AG09309 (cell line): ENCODE measurements at regions not wholly inside any gene's neighbourhood (a gene's known extent, or its start where the extent isn't known, plus 50 kb on each side); places are given as distances from the start of the nearest gene placed in this dataset.

Experiments used
- DNase-seq: peaks from one replicate; pipeline ENCODE4 v3.0.0-alpha.2; 2010; ENCODE audit warnings: low read depth
- H3K4me3 ChIP-seq: 2 replicates; pipeline ENCODE4 v1.5.1; 2011; ENCODE audit warnings: mild to moderate bottlenecking, low read depth, low read length, moderate library complexity; ENCODE audit not compliant: control insufficient read depth
- TF ChIP-seq, protein P1 (sequence below): IDR thresholded peaks from 2 replicates; pipeline ENCODE4 v1.5.1; 2011; ENCODE audit warnings: mild to moderate bottlenecking, low read depth, low read length, inconsistent platforms; ENCODE audit not compliant: insufficient read depth, control insufficient read depth; ENCODE audit errors: missing control alignments

DNA sequence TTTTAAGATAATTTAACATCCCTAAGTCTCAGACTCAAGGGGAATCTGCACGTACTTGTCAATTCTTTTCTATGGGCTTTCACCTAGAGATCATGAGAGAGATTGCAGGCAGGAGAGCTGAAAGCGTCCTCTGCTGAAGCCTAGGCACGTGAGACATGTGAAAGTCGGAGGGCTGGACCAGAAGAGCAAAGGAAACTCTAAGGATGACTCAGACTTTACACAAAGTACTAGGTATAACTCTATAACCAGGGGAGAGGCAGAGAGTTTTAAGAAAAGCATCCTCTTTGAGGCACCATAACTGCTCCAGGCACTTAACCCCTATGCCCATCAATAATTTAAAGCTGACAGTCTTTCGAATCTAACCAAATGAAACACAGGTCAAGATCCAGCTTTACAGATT lies 436.6 kb downstream of the VGLL3 start:
- TF ChIP-seq, protein P1, sequence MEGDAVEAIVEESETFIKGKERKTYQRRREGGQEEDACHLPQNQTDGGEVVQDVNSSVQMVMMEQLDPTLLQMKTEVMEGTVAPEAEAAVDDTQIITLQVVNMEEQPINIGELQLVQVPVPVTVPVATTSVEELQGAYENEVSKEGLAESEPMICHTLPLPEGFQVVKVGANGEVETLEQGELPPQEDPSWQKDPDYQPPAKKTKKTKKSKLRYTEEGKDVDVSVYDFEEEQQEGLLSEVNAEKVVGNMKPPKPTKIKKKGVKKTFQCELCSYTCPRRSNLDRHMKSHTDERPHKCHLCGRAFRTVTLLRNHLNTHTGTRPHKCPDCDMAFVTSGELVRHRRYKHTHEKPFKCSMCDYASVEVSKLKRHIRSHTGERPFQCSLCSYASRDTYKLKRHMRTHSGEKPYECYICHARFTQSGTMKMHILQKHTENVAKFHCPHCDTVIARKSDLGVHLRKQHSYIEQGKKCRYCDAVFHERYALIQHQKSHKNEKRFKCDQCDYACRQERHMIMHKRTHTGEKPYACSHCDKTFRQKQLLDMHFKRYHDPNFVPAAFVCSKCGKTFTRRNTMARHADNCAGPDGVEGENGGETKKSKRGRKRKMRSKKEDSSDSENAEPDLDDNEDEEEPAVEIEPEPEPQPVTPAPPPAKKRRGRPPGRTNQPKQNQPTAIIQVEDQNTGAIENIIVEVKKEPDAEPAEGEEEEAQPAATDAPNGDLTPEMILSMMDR: no peak
- no peak for DNase-seq
- no peak overlapping the region for H3K4me3 ChIP-seq

DNA sequence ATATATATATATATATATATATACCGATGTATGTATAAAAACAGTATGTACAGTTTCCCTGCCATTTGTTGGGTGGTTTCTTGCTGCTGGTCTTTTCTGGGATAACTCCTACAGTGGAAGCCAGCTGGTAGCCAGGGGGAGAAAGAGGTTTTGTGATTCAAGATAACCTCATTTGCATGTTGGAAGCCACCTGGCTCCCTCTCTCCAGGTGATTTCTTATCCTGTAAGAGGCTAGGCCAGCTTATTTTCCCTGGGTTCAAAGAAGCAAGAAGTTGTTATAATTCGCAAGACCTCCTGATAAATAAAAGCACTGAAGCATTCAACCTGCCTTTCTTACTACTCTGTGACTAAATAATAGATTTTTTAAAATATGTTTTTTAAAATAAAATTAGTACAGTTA lies 443.3 kb downstream of the VGLL3 start:
- TF ChIP-seq, protein P1: no peak
- H3K4me3 ChIP-seq: no peak overlapping the region
- DNase-seq: no peak

DNA sequence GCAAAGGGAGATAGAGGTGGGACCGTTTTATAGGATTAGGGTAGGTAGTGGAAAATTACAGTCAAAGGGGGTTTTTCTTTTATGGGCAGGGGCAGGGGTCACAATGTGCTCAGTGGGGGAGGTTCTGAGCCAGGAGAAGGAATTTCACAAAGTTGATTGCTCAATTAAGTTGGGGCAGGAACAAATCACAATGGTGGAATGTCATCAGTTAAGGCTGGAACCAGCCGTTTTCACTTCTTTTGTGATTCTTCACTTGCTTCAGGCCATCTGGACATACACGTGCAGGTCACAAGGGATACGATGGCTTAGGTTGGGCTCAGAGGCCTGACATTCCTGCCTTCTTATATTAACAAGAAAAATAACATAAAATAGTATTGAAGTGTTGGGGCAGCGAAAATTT lies 453.8 kb downstream of the VGLL3 start:
- TF ChIP-seq, protein P1: no peak

DNA sequence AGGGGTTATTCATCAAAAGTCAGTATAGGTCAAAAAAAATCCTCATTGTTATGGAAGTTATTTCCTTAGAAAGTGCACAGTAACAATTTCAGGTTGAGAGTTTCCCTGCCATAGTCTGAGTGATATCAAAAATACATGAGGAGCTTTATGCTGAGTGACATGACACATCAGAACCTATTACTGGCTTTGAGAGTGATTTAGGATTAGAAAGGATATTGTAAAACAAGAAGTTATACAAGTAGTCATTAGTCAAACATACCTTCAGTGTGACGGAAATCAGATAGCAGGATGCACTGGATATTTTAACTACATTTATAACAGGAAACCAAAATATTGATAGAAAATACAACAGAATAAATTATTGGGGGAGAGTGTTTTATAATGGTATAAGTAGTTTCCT lies 471.1 kb downstream of the VGLL3 start:
- TF ChIP-seq, protein P1: no peak
- DNase-seq: no peak

More for the DNA sequence above, 453.8 kb downstream of the VGLL3 start:
- H3K4me3 ChIP-seq: no peak overlapping the region
- DNase-seq: no peak

DNA sequence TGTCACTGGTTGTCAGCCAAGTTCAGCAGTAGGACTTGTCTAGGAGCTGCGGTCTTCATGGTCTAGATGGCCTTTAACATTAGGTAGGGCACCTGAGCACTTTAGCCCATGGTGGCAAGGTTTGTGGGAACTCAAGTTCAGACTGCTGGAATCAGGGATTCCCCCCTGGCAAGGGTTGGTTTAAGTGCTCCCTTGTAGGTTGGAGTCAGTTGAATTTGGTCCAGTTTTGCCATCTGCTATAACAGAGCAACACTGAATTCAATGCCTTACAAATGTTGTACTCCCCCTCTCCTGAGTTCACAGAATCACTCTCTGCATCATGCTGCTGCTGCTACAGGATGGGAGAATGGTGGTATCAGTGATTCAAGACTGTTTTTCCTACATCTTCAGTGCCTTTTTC lies 509.3 kb downstream of the VGLL3 start:
- DNase-seq: no peak
- no peak overlapping the region for H3K4me3 ChIP-seq
- TF ChIP-seq, protein P1: no peak

More for the DNA sequence above, 471.1 kb downstream of the VGLL3 start:
- no peak overlapping the region for H3K4me3 ChIP-seq

DNA sequence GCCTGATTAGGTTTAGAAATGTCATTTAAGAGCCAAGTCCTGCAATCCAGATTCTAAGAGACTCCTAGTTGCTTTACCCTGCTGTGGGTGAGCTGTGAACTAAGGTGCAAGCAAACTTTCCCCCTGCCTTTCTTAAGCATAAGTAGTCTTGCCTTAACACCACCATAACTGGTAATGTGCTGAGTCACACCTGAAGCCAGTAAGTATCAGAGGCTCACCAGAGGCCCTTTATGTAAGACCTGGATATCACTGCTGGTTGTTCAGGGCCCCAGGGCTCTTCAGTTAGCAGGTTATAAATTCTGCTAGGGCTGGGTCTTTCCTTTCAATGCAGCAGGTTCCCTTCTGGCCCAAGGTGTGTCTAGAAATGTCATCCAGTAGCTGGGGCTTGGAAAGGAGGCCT lies 509.9 kb downstream of the VGLL3 start:
- TF ChIP-seq, protein P1: no peak
- H3K4me3 ChIP-seq: no peak overlapping the region
- DNase-seq: no peak

DNA sequence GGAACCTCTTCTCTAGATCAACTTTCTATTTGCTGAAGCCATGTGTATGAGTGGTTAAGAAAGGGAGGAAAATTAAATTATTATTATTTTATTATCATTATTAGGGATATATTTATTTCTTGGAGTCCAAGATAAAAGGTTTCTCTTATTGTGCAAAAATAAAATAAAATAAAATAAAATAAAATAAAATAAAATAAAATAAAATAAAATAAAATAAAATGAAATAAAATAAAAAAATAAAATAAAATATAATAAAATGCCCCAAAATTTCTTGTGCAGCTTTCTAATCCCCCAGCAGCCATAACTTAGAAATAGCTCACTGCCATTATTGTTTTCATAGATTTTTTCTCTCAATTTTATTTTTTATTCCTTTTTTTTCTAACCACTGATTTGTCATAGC lies 526.8 kb downstream of the VGLL3 start:
- DNase-seq: no peak
- no peak overlapping the region for H3K4me3 ChIP-seq
- TF ChIP-seq, protein P1: no peak
